Prostate gland (tissue), 2 donors: ENCODE measurements at regions not wholly inside any gene's neighbourhood (a gene's known extent, or its start where the extent isn't known, plus 50 kb on each side); places are given as distances from the start of the nearest gene placed in this dataset.
"Not testable (repeated sequence)": the region's sequence is repeated elsewhere in the genome, so short reads cannot be mapped to it uniquely, and the experiment has no call there.

Experiments used
- POLR2A ChIP-seq: fragments of 450-650 bp; IDR thresholded peaks from one replicate; pipeline ENCODE4 v1.6.1; 2016; ENCODE audit warnings: antibody characterized with exemption, mild to moderate bottlenecking
- TF ChIP-seq, protein P1 (sequence below), 4 experiments: fragments of 200-600 bp in 2 of 4; fragments of 450-650 bp in 2 of 4; sonication (generic) in 2 of 4; IDR thresholded peaks; 1 replicate in 3 of 4; 2 replicates in 1 of 4; pipeline ENCODE4 v1.5.1; 2016 to 2019; ENCODE audit warnings: antibody characterized with exemption in 4 of 4, mild to moderate bottlenecking in 2 of 4, moderate library complexity in 2 of 4

DNA sequence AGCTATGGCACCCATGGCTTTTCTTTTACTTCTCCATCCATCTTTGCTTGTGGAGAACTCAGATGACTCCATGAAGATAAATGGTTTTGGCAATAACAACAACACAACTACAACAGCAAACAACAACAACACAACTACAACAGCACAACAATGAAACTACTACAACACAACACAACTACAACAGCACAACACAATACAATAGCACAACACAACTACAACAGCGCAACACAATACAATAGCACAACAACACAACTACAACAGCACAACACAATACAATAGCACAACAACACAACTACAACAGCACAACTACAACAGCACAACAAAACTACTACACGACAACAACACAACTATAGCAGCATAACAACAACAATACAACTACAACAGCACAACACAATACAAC lies 569.4 kb downstream of the TOX3 start:
- TF ChIP-seq, protein P1, sequence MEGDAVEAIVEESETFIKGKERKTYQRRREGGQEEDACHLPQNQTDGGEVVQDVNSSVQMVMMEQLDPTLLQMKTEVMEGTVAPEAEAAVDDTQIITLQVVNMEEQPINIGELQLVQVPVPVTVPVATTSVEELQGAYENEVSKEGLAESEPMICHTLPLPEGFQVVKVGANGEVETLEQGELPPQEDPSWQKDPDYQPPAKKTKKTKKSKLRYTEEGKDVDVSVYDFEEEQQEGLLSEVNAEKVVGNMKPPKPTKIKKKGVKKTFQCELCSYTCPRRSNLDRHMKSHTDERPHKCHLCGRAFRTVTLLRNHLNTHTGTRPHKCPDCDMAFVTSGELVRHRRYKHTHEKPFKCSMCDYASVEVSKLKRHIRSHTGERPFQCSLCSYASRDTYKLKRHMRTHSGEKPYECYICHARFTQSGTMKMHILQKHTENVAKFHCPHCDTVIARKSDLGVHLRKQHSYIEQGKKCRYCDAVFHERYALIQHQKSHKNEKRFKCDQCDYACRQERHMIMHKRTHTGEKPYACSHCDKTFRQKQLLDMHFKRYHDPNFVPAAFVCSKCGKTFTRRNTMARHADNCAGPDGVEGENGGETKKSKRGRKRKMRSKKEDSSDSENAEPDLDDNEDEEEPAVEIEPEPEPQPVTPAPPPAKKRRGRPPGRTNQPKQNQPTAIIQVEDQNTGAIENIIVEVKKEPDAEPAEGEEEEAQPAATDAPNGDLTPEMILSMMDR (IDR thresholded peaks at IDR 0.05), result not testable (repeated sequence)
- not testable (repeated sequence) for TF ChIP-seq POLR2A
